ENCODE measurements at regions not wholly inside any gene's neighbourhood (a gene's known extent, or its start where the extent isn't known, plus 50 kb on each side); places are given as distances from the start of the nearest gene placed in this dataset.

GRCh38 chr2:180442860-180443644, 436.0 kb upstream of the CWC22 start:
- no peak for DNase-seq

GRCh38 chr2:180419212-180419611, 412.1 kb upstream of the CWC22 start:
- DNase-seq: no peak

GRCh38 chr2:180416627-180417026, 409.5 kb upstream of the CWC22 start:
- DNase-seq: no peak

- no peak for DNase-seq
Observed at GRCh38 chr2:180413336-180413735, 406.2 kb upstream of the CWC22 start.

GRCh38 chr2:180412219-180412618, 405.1 kb upstream of the CWC22 start:
- DNase-seq: no peak

- no peak for DNase-seq
Observed at GRCh38 chr2:180411661-180412060, 404.6 kb upstream of the CWC22 start.

- no peak for DNase-seq
Observed at GRCh38 chr2:180406687-180407086, 399.6 kb upstream of the CWC22 start.

GRCh38 chr2:180405520-180405919, 398.4 kb upstream of the CWC22 start:
- DNase-seq: no peak

GRCh38 chr2:180394305-180394704, 387.2 kb upstream of the CWC22 start:
- no peak for DNase-seq

- no peak for DNase-seq
Observed at GRCh38 chr2:180385601-180386201, 378.6 kb upstream of the CWC22 start.

GRCh38 chr2:180376066-180376465, 369.0 kb upstream of the CWC22 start:
- DNase-seq: no peak

GRCh38 chr2:180374502-180375281, 367.6 kb upstream of the CWC22 start:
- no peak for DNase-seq

GRCh38 chr2:180370511-180371205, 363.6 kb upstream of the CWC22 start:
- DNase-seq: no peak

GRCh38 chr2:180368881-180369280, 361.8 kb upstream of the CWC22 start:
- no peak for DNase-seq

GRCh38 chr2:180367815-180368214, 360.7 kb upstream of the CWC22 start:
- DNase-seq: no peak

GRCh38 chr2:180366481-180366880, 359.4 kb upstream of the CWC22 start:
- DNase-seq: no peak

- no peak for DNase-seq
Observed at GRCh38 chr2:180364719-180365118, 357.6 kb upstream of the CWC22 start.

- DNase-seq: no peak
Observed at GRCh38 chr2:180360283-180360618, 353.2 kb upstream of the CWC22 start.

- DNase-seq: peak; percentile 1
Observed at GRCh38 chr2:180359522-180360282, 352.6 kb upstream of the CWC22 start.

GRCh38 chr2:180358458-180358857, 351.4 kb upstream of the CWC22 start:
- DNase-seq: no peak

- no peak for DNase-seq
Observed at GRCh38 chr2:180356676-180357075, 349.6 kb upstream of the CWC22 start.

GRCh38 chr2:180352620-180353019, 345.5 kb upstream of the CWC22 start:
- no peak for DNase-seq

- DNase-seq: no peak
Observed at GRCh38 chr2:180349809-180350208, 342.7 kb upstream of the CWC22 start.

All from suppressor macrophage treated with lipopolysaccharide for 4 hours (primary cell).